ENCODE measurements at regions not wholly inside any gene's neighbourhood (a gene's known extent, or its start where the extent isn't known, plus 50 kb on each side); places are given as distances from the start of the nearest gene placed in this dataset.

- Mint-ChIP-seq H3K36me3 (ENCODE audit: low read depth) (no peaks in the 10 kb centered on the region), H3K4me1 (no peaks in the 10 kb centered on the region), H3K27ac (no peak overlapping the region), H3K27me3 (peaks cover 7% of the 10 kb centered on the region), H3K9me3 (no peaks in the 10 kb centered on the region), H3K4me3 (no peak overlapping the region)
- intact Hi-C loops (cut with micrococcal nuclease): no loop called here
- no peak for DNase-seq
- TF ChIP-seq CTCF (IDR thresholded peaks at IDR 0.05): no peak
- no peak for ATAC-seq (ENCODE audit: low read depth)
- POLR2A ChIA-PET: no interaction called here
- CTCF ChIA-PET: no interaction called here
Measured at GRCh38 chr3:197373096-197373495, 74.7 kb upstream of the DLG1 start.

- POLR2A ChIA-PET: no interaction called here
- Mint-ChIP-seq H3K9me3 (no peaks in the 10 kb centered on the region), H3K4me3 (no peak overlapping the region), H3K36me3 (ENCODE audit: low read depth) (no peaks in the 10 kb centered on the region), H3K27me3 (peaks cover 5% of the 10 kb centered on the region), H3K4me1 (no peaks in the 10 kb centered on the region), H3K27ac (no peak overlapping the region)
- ATAC-seq (ENCODE audit: low read depth) (no peak), DNase-seq (no peak)
- CTCF ChIA-PET: no interaction called here
- intact Hi-C loops (cut with micrococcal nuclease): no loop called here
- no peak for TF ChIP-seq CTCF (IDR thresholded peaks at IDR 0.05)
Measured at GRCh38 chr3:197372047-197372661, 73.7 kb upstream of the DLG1 start.

- ChIA-PET CTCF (no interaction called here), POLR2A (no interaction called here)
- Mint-ChIP-seq H3K27me3 (peaks cover 7% of the 10 kb centered on the region), H3K4me1 (no peaks in the 10 kb centered on the region), H3K9me3 (no peaks in the 10 kb centered on the region), H3K36me3 (ENCODE audit: low read depth) (no peaks in the 10 kb centered on the region), H3K27ac (no peak overlapping the region), H3K4me3 (no peak overlapping the region)
- no peak for ATAC-seq (ENCODE audit: low read depth)
- no peak for DNase-seq
- no peak for TF ChIP-seq CTCF (IDR thresholded peaks at IDR 0.05)
- intact Hi-C loops (cut with micrococcal nuclease): no loop called here
Measured at GRCh38 chr3:197371591-197372046, 73.2 kb upstream of the DLG1 start.

GRCh38 chr3:197369545-197369944 is 71.1 kb upstream of the DLG1 start:
- TF ChIP-seq CTCF (IDR thresholded peaks at IDR 0.05): no peak
- Mint-ChIP-seq H3K27me3 (peaks cover 11% of the 10 kb centered on the region), H3K4me1 (no peaks in the 10 kb centered on the region), H3K36me3 (ENCODE audit: low read depth) (no peaks in the 10 kb centered on the region), H3K4me3 (no peak overlapping the region), H3K27ac (no peak overlapping the region), H3K9me3 (no peaks in the 10 kb centered on the region)
- ATAC-seq (ENCODE audit: low read depth): no peak
- DNase-seq: no peak
- POLR2A ChIA-PET: no interaction called here
- CTCF ChIA-PET: no interaction called here
- intact Hi-C loops (cut with micrococcal nuclease): no loop called here

- no peak overlapping the region for H3K27ac Mint-ChIP-seq
- DNase-seq (no peak), ATAC-seq (ENCODE audit: low read depth) (no peak)
- no peak overlapping the region for H3K4me3 Mint-ChIP-seq
- no peaks in the 10 kb centered on the region for H3K4me1 Mint-ChIP-seq
- ChIA-PET POLR2A (no interaction called here), CTCF (no interaction called here)
- H3K27me3 Mint-ChIP-seq: peaks cover 11% of the 10 kb centered on the region
- no peak for TF ChIP-seq CTCF (IDR thresholded peaks at IDR 0.05)
- intact Hi-C loops (cut with micrococcal nuclease): no loop called here
- H3K36me3 Mint-ChIP-seq (ENCODE audit: low read depth): no peaks in the 10 kb centered on the region
- no peaks in the 10 kb centered on the region for H3K9me3 Mint-ChIP-seq
Measured at GRCh38 chr3:197368821-197369220, 70.4 kb upstream of the DLG1 start.

All from activated B cell treated with CpG ODN at 0.5 μM for 24 hours (primary cell).